HG03571 (cell line): ENCODE measurements at regions not wholly inside any gene's neighbourhood (a gene's known extent, or its start where the extent isn't known, plus 50 kb on each side); places are given as distances from the start of the nearest gene placed in this dataset.

Experiments used
- ATAC-seq: cut with Tn5 transposase; IDR thresholded peaks from one replicate; pipeline ENCODE4 v1.9.1; 2021; ENCODE audit not compliant: unreplicated experiment

- no peak for ATAC-seq
Measured at GRCh38 chr2:35378791-35379190, 976.8 kb upstream of the CRIM1 start.

GRCh38 chr2:35374845-35375244, 980.7 kb upstream of the CRIM1 start:
- ATAC-seq: no peak

- ATAC-seq: no peak
Measured at GRCh38 chr2:35365859-35366258, 989.7 kb upstream of the CRIM1 start.

GRCh38 chr2:35356332-35356731, 999.2 kb upstream of the CRIM1 start:
- ATAC-seq: no peak

GRCh38 chr2:35355056-35355455, 1000.5 kb upstream of the CRIM1 start:
- no peak for ATAC-seq

GRCh38 chr2:35347561-35347960, 1008.0 kb upstream of the CRIM1 start:
- ATAC-seq: no peak

GRCh38 chr2:35343135-35343534, 1012.4 kb upstream of the CRIM1 start:
- ATAC-seq: no peak

- ATAC-seq: no peak
Measured at GRCh38 chr2:35339211-35339610, 1016.4 kb upstream of the CRIM1 start.

GRCh38 chr2:35337922-35338321, 1017.7 kb upstream of the CRIM1 start:
- no peak for ATAC-seq

- ATAC-seq: no peak
Measured at GRCh38 chr2:35314049-35314448, 1041.5 kb upstream of the CRIM1 start.

GRCh38 chr2:35301369-35301768, 1054.2 kb upstream of the CRIM1 start:
- ATAC-seq: no peak

- no peak for ATAC-seq
Measured at GRCh38 chr2:35298493-35298892, 1057.1 kb upstream of the CRIM1 start.

GRCh38 chr2:35297403-35297802, 1058.2 kb upstream of the CRIM1 start:
- ATAC-seq: no peak

GRCh38 chr2:35294636-35295263, 1060.8 kb upstream of the CRIM1 start:
- no peak for ATAC-seq

GRCh38 chr2:35293261-35293660, 1062.3 kb upstream of the CRIM1 start:
- ATAC-seq: no peak

- no peak for ATAC-seq
Measured at GRCh38 chr2:35292199-35292598, 1063.4 kb upstream of the CRIM1 start.

- no peak for ATAC-seq
Measured at GRCh38 chr2:35281702-35282101, 1073.9 kb upstream of the CRIM1 start.

GRCh38 chr2:35255826-35256225, 1099.8 kb upstream of the CRIM1 start:
- ATAC-seq: no peak

GRCh38 chr2:35251156-35251555, 1104.4 kb upstream of the CRIM1 start:
- no peak for ATAC-seq

GRCh38 chr2:35246702-35247101, 1108.9 kb upstream of the CRIM1 start:
- no peak for ATAC-seq

- no peak for ATAC-seq
Measured at GRCh38 chr2:35228584-35228983, 1127.0 kb upstream of the CRIM1 start.

- ATAC-seq: no peak
Measured at GRCh38 chr2:35220461-35220860, 1135.1 kb upstream of the CRIM1 start.

GRCh38 chr2:35204881-35205280, 1150.7 kb upstream of the CRIM1 start:
- ATAC-seq: no peak
